ENCODE measurements at regions not wholly inside any gene's neighbourhood (a gene's known extent, or its start where the extent isn't known, plus 50 kb on each side); places are given as distances from the start of the nearest gene placed in this dataset.
"Not testable (repeated sequence)": the region's sequence is repeated elsewhere in the genome, so short reads cannot be mapped to it uniquely, and the experiment has no call there.

GRCh38 chr4:141543176-141543575 lies 93.2 kb upstream of the IL15 start:
- DNase-seq, result no peak

- DNase-seq, result no peak
Observed at GRCh38 chr4:141543706-141544105, 92.7 kb upstream of the IL15 start.

- DNase-seq, result no peak
Observed at GRCh38 chr4:141548791-141549190, 87.6 kb upstream of the IL15 start.

GRCh38 chr4:141560056-141560455 lies 76.3 kb upstream of the IL15 start:
- no peak for DNase-seq

GRCh38 chr4:141562649-141563048 lies 73.7 kb upstream of the IL15 start:
- DNase-seq, result no peak

- no peak for DNase-seq
Observed at GRCh38 chr4:141563723-141564122, 72.7 kb upstream of the IL15 start.

- DNase-seq, result not testable (repeated sequence)
Observed at GRCh38 chr4:141564961-141565360, 71.4 kb upstream of the IL15 start.

GRCh38 chr4:141565379-141566089 lies 70.8 kb upstream of the IL15 start:
- DNase-seq, result no peak

- DNase-seq, result no peak
Observed at GRCh38 chr4:141567326-141567915, 69.0 kb upstream of the IL15 start.

GRCh38 chr4:141569141-141569540 lies 67.2 kb upstream of the IL15 start:
- DNase-seq, result no peak

- no peak for DNase-seq
Observed at GRCh38 chr4:141570290-141570689, 66.1 kb upstream of the IL15 start.

GRCh38 chr4:141571362-141571761 lies 65.0 kb upstream of the IL15 start:
- no peak for DNase-seq

GRCh38 chr4:141571793-141572192 lies 64.6 kb upstream of the IL15 start:
- DNase-seq, result no peak

GRCh38 chr4:141573678-141574077 lies 62.7 kb upstream of the IL15 start:
- no peak for DNase-seq

GRCh38 chr4:141575884-141576283 lies 60.5 kb upstream of the IL15 start:
- DNase-seq, result no peak

GRCh38 chr4:141576585-141577110 lies 59.7 kb upstream of the IL15 start:
- no peak for DNase-seq

GRCh38 chr4:141578451-141578850 lies 57.9 kb upstream of the IL15 start:
- no peak for DNase-seq

GRCh38 chr4:141580523-141580922 lies 55.9 kb upstream of the IL15 start:
- no peak for DNase-seq

Data from activated CD8-positive, alpha-beta memory T cell treated with anti-CD3 and anti-CD28 coated beads, Interleukin-2, amount 50 U/mL, for 4 hours (primary cell).